ENCODE measurements at regions not wholly inside any gene's neighbourhood (a gene's known extent, or its start where the extent isn't known, plus 50 kb on each side); places are given as distances from the start of the nearest gene placed in this dataset.

DNA sequence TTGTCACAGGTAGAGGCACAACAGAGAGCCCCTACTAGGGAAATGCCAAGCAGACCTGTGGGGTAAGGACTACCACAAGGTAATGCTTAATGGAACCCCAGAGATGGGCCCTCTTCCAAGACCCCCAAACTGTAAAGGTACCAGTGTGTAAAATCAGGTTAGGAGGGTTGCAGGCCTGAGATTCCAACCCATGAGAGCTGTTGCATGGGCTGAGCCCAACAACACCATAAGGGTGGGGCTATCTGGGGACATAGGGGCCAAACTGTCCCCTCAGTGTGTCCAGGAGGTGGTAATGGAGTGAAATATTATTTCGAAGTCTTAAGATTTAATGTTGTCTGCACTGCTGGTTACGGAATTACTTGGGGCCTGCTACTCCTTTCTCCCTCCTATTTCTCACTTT is 620.2 kb downstream of the ETNK1 start:
- H2AFZ ChIP-seq (ENCODE audit: control insufficient read depth, low read depth, low read length), result no peak overlapping the region
- WGBS (ENCODE audit: insufficient coverage, insufficient replicate concordance, low lambda C conversion rate, missing lambda C conversion rate), result 0% methylated on average over 2 of the region's 2 CpGs
- no peak overlapping the region for H3K4me3 ChIP-seq
- ChIA-PET CTCF (no interaction called here), SMC1A (ENCODE audit: uncharacterized antibody, unreplicated experiment) (no interaction called here), RAD21 (ENCODE audit: unreplicated experiment) (no interaction called here), POLR2A (no interaction called here)
- no peak for TF ChIP-seq STAT3 (IDR thresholded peaks at IDR 0.05; ENCODE audit: low read depth, low read length)
- TF ChIP-seq, protein P1, sequence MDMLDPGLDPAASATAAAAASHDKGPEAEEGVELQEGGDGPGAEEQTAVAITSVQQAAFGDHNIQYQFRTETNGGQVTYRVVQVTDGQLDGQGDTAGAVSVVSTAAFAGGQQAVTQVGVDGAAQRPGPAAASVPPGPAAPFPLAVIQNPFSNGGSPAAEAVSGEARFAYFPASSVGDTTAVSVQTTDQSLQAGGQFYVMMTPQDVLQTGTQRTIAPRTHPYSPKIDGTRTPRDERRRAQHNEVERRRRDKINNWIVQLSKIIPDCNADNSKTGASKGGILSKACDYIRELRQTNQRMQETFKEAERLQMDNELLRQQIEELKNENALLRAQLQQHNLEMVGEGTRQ (IDR thresholded peaks at IDR 0.05; ENCODE audit: borderline replicate concordance, low read depth, low read length), result no peak
- TF ChIP-seq RUNX3 (IDR thresholded peaks at IDR 0.05; ENCODE audit: low read length), result no peak
- TF ChIP-seq, protein P2, sequence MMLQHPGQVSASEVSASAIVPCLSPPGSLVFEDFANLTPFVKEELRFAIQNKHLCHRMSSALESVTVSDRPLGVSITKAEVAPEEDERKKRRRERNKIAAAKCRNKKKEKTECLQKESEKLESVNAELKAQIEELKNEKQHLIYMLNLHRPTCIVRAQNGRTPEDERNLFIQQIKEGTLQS (IDR thresholded peaks at IDR 0.05; ENCODE audit: borderline replicate concordance, extremely low read depth, low read depth, low read length), result no peak
- no peak for TF ChIP-seq SIX5 (IDR thresholded peaks at IDR 0.05; ENCODE audit: low read depth, low read length, severe bottlenecking)
- no peak for TF ChIP-seq CBFB (IDR thresholded peaks at IDR 0.05; ENCODE audit: low read depth)
- no peak for TF ChIP-seq ESRRA (IDR thresholded peaks at IDR 0.05; ENCODE audit: low read length)
- TF ChIP-seq, protein P3, sequence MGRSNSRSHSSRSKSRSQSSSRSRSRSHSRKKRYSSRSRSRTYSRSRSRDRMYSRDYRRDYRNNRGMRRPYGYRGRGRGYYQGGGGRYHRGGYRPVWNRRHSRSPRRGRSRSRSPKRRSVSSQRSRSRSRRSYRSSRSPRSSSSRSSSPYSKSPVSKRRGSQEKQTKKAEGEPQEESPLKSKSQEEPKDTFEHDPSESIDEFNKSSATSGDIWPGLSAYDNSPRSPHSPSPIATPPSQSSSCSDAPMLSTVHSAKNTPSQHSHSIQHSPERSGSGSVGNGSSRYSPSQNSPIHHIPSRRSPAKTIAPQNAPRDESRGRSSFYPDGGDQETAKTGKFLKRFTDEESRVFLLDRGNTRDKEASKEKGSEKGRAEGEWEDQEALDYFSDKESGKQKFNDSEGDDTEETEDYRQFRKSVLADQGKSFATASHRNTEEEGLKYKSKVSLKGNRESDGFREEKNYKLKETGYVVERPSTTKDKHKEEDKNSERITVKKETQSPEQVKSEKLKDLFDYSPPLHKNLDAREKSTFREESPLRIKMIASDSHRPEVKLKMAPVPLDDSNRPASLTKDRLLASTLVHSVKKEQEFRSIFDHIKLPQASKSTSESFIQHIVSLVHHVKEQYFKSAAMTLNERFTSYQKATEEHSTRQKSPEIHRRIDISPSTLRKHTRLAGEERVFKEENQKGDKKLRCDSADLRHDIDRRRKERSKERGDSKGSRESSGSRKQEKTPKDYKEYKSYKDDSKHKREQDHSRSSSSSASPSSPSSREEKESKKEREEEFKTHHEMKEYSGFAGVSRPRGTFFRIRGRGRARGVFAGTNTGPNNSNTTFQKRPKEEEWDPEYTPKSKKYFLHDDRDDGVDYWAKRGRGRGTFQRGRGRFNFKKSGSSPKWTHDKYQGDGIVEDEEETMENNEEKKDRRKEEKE (IDR thresholded peaks at IDR 0.05), result no peak
- no peak for TF ChIP-seq NFYB (IDR thresholded peaks at IDR 0.05; ENCODE audit: insufficient read depth, low read depth, low read length)
- no peak for TF ChIP-seq POU2F2 (IDR thresholded peaks at IDR 0.05; ENCODE audit: borderline replicate concordance, low read depth, low read length)
- TF ChIP-seq ZBED1 (IDR thresholded peaks at IDR 0.05; ENCODE audit: borderline replicate concordance), result no peak
- TF ChIP-seq GATAD2B (conservative IDR thresholded peaks at IDR 0.05; ENCODE audit: low read depth), result no peak
- TF ChIP-seq PAX5 (IDR thresholded peaks at IDR 0.05; ENCODE audit: borderline replicate concordance, low read depth, low read length), result no peak
- no peak for TF ChIP-seq SMAD5 (IDR thresholded peaks at IDR 0.05; ENCODE audit: low read depth)
- TF ChIP-seq RELA (IDR thresholded peaks at IDR 0.05; ENCODE audit: borderline replicate concordance, partially characterized antibody), result no peak
- TF ChIP-seq, protein P4, sequence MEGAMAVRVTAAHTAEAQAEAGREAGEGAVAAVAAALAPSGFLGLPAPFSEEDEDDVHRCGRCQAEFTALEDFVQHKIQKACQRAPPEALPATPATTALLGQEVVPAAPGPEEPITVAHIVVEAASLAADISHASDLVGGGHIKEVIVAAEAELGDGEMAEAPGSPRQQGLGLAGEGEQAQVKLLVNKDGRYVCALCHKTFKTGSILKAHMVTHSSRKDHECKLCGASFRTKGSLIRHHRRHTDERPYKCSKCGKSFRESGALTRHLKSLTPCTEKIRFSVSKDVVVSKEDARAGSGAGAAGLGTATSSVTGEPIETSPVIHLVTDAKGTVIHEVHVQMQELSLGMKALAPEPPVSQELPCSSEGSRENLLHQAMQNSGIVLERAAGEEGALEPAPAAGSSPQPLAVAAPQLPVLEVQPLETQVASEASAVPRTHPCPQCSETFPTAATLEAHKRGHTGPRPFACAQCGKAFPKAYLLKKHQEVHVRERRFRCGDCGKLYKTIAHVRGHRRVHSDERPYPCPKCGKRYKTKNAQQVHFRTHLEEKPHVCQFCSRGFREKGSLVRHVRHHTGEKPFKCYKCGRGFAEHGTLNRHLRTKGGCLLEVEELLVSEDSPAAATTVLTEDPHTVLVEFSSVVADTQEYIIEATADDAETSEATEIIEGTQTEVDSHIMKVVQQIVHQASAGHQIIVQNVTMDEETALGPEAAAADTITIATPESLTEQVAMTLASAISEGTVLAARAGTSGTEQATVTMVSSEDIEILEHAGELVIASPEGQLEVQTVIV (IDR thresholded peaks at IDR 0.05; ENCODE audit: borderline replicate concordance, partially characterized antibody), result no peak
- TF ChIP-seq TBL1XR1 (IDR thresholded peaks at IDR 0.05; ENCODE audit: low read depth, low read length), result no peak
- BruUV-seq (replicated peaks), result no TSS peak
- H3K9me3 ChIP-seq (replicated peaks; ENCODE audit: control insufficient read depth, insufficient read depth, low read length), result no peaks in the 10 kb centered on the region
- no peak overlapping the region for H3K4me2 ChIP-seq (ENCODE audit: control insufficient read depth, insufficient read depth)
- no peaks in the 10 kb centered on the region for H3K36me3 ChIP-seq (ENCODE audit: control insufficient read depth in 2 of 2, insufficient read depth in 2 of 2, low read length in 1 of 2)
- DNase-seq (ENCODE audit: low read depth, low spot score), result no peak
- no peaks in the 10 kb centered on the region for H3K4me1 ChIP-seq (ENCODE audit: control insufficient read depth, insufficient read depth, low read length)
- H3K9ac ChIP-seq (ENCODE audit: control insufficient read depth, insufficient read depth, low read length), result no peak overlapping the region
- ATAC-seq, result no peak
- no peak for FAIRE-seq
- H4K20me1 ChIP-seq (ENCODE audit: control insufficient read depth, insufficient read depth), result no peaks in the 10 kb centered on the region
- no peak overlapping the region for H3K27ac ChIP-seq (ENCODE audit: control insufficient read depth, insufficient read depth)
- H3K79me2 ChIP-seq (ENCODE audit: control insufficient read depth, insufficient read depth, low read length), result no peaks in the 10 kb centered on the region
- in situ Hi-C loops (cut with MboI) (no loop called here), intact Hi-C loops (cut with micrococcal nuclease; ENCODE audit: unreplicated experiment) (no loop called here)
- H3K27me3 ChIP-seq (replicated peaks in 1 of 2; ENCODE audit: control insufficient read depth in 2 of 2, insufficient read depth in 2 of 2, low read length in 1 of 2), result no peaks in the 10 kb centered on the region
